Loucy (cell line): ENCODE measurements at regions not wholly inside any gene's neighbourhood (a gene's known extent, or its start where the extent isn't known, plus 50 kb on each side); places are given as distances from the start of the nearest gene placed in this dataset.

Experiments used
- H2AFZ ChIP-seq: fragments of 200-600 bp; sonication (generic); 2 replicates; pipeline ENCODE4 v1.6.0; 2016; ENCODE audit warnings: antibody characterized with exemption, mild to moderate bottlenecking, low read length, moderate library complexity
- H3F3A ChIP-seq: fragments of 200-600 bp; 2 replicates; pipeline ENCODE4 v1.6.0; 2016; ENCODE audit warnings: antibody characterized with exemption, low read depth, mild to moderate bottlenecking
- H3K27me3 ChIP-seq: fragments of 200-600 bp; sonication (generic); 2 replicates; pipeline ENCODE4 v1.6.1; 2014; ENCODE audit warnings: low read length, mild to moderate bottlenecking; ENCODE audit not compliant: insufficient read depth, poor library complexity, severe bottlenecking
- H3K36me3 ChIP-seq: fragments of 200-600 bp; sonication (generic); 2 replicates; pipeline ENCODE4 v1.6.1; 2016; ENCODE audit warnings: low read length; ENCODE audit not compliant: insufficient read depth
- H3K4me1 ChIP-seq: fragments of 200-600 bp; sonication (generic); 2 replicates; pipeline ENCODE4 v1.5.1; 2014; ENCODE audit warnings: low read length, mild to moderate bottlenecking; ENCODE audit not compliant: insufficient read depth, poor library complexity, severe bottlenecking
- H3K4me2 ChIP-seq: fragments of 200-600 bp; sonication (generic); 2 replicates; pipeline ENCODE4 v1.6.0; 2014; ENCODE audit warnings: antibody characterized with exemption, low read length, low read depth, mild to moderate bottlenecking; ENCODE audit not compliant: poor library complexity, severe bottlenecking
- H3K4me3 ChIP-seq: fragments of 200-600 bp; sonication (generic); 2 replicates; pipeline ENCODE4 v1.5.1; 2014; ENCODE audit warnings: low read length, mild to moderate bottlenecking, mixed read lengths; ENCODE audit not compliant: poor library complexity, severe bottlenecking
- H3K79me2 ChIP-seq: fragments of 200-600 bp; sonication (generic); 2 replicates; pipeline ENCODE4 v1.6.1; 2014; ENCODE audit warnings: low read length; ENCODE audit not compliant: insufficient read depth
- H3K9ac ChIP-seq: fragments of 200-600 bp; sonication (generic); 2 replicates; pipeline ENCODE4 v1.6.0; 2014; ENCODE audit warnings: mild to moderate bottlenecking, low read depth, low read length, moderate library complexity; ENCODE audit not compliant: poor library complexity, severe bottlenecking
- H3K9me2 ChIP-seq: fragments of 200-600 bp; sonication (generic); replicated peaks from 2 replicates; pipeline ENCODE4 v1.6.1; 2016; ENCODE audit warnings: low read depth, low read length, mixed read lengths
- H3K9me3 ChIP-seq: fragments of 200-600 bp; sonication (generic); 2 replicates; pipeline ENCODE4 v1.6.1; 2014; ENCODE audit warnings: mild to moderate bottlenecking, antibody characterized with exemption, low read length, low read depth; ENCODE audit not compliant: insufficient read depth
- H4K20me1 ChIP-seq: fragments of 200-600 bp; sonication (generic); 2 replicates; pipeline ENCODE4 v1.6.0; 2014; ENCODE audit warnings: antibody characterized with exemption, low read length, mild to moderate bottlenecking; ENCODE audit not compliant: insufficient read depth, poor library complexity, severe bottlenecking
- CTCF ChIP-seq: fragments of 200-600 bp; sonication (generic); conservative IDR thresholded peaks from 2 replicates; pipeline ENCODE4 v1.5.1; 2014; ENCODE audit warnings: mild to moderate bottlenecking, antibody characterized with exemption, low read length
- EZH2phosphoT487 ChIP-seq: fragments of 200-600 bp; IDR thresholded peaks from 2 replicates; pipeline ENCODE4 v1.6.1; 2018; ENCODE audit warnings: antibody characterized with exemption, mild to moderate bottlenecking, moderate library complexity, borderline replicate concordance

GRCh38 chr6:128739112-128739511 lies 143.8 kb upstream of the LAMA2 start:
- TF ChIP-seq EZH2phosphoT487 (no peak), CTCF (no peak)
- Histone ChIP-seq H2AFZ (no peak overlapping the region), H4K20me1 (no peaks in the 10 kb centered on the region), H3K9me2 (no peaks in the 10 kb centered on the region), H3K9ac (no peak overlapping the region), H3F3A (no peaks in the 10 kb centered on the region), H3K9me3 (no peaks in the 10 kb centered on the region), H3K4me2 (no peak overlapping the region), H3K27me3 (no peaks in the 10 kb centered on the region), H3K4me3 (no peak overlapping the region), H3K36me3 (no peaks in the 10 kb centered on the region), H3K4me1 (no peaks in the 10 kb centered on the region), H3K79me2 (no peaks in the 10 kb centered on the region)

GRCh38 chr6:128738112-128738511 lies 144.8 kb upstream of the LAMA2 start:
- H2AFZ ChIP-seq: no peak overlapping the region
- H3K4me2 ChIP-seq: no peak overlapping the region
- H3K9ac ChIP-seq: no peak overlapping the region
- TF ChIP-seq CTCF: no peak
- no peak for TF ChIP-seq EZH2phosphoT487
- H3K27me3 ChIP-seq: no peaks in the 10 kb centered on the region
- no peaks in the 10 kb centered on the region for H3K36me3 ChIP-seq
- H3K79me2 ChIP-seq: no peaks in the 10 kb centered on the region
- H4K20me1 ChIP-seq: no peaks in the 10 kb centered on the region
- H3K9me3 ChIP-seq: no peaks in the 10 kb centered on the region
- no peaks in the 10 kb centered on the region for H3K4me1 ChIP-seq
- no peaks in the 10 kb centered on the region for H3K9me2 ChIP-seq
- no peak overlapping the region for H3K4me3 ChIP-seq
- H3F3A ChIP-seq: no peaks in the 10 kb centered on the region

GRCh38 chr6:128736780-128737179 lies 146.2 kb upstream of the LAMA2 start:
- Histone ChIP-seq H2AFZ (no peak overlapping the region), H3K27me3 (no peaks in the 10 kb centered on the region), H3K9ac (no peak overlapping the region), H3K9me3 (no peaks in the 10 kb centered on the region), H3K4me1 (no peaks in the 10 kb centered on the region), H3K4me2 (no peak overlapping the region), H3K9me2 (no peaks in the 10 kb centered on the region), H3K4me3 (no peak overlapping the region), H3K36me3 (no peaks in the 10 kb centered on the region), H3F3A (no peaks in the 10 kb centered on the region), H4K20me1 (no peaks in the 10 kb centered on the region), H3K79me2 (no peaks in the 10 kb centered on the region)
- TF ChIP-seq CTCF (no peak), EZH2phosphoT487 (no peak)
